ENCODE measurements at regions not wholly inside any gene's neighbourhood (a gene's known extent, or its start where the extent isn't known, plus 50 kb on each side); places are given as distances from the start of the nearest gene placed in this dataset.

DNA sequence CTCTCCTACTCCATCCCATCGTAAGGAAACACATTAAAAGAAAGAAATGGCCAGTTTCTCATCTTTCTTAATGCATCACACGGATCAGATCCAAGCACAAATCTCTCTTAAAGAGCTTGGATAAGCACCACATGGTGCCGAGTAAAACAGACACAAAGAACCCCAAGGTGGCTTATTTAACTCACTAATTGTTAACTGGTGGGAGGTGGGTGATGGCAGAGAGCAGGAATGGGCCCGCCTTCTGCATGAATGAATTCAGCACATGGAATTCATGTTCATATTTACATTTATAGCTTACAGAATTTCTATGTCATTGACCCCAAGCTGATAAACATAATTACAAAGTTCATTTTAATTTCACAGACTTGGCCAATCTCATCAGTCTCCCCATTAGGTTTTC, 89.9 kb downstream of the MZT1 start:
- TF ChIP-seq EZH2 (IDR thresholded peaks at IDR 0.05) (no peak), EZH2phosphoT487 (IDR thresholded peaks at IDR 0.05) (no peak)
- TF ChIP-seq, protein P1, sequence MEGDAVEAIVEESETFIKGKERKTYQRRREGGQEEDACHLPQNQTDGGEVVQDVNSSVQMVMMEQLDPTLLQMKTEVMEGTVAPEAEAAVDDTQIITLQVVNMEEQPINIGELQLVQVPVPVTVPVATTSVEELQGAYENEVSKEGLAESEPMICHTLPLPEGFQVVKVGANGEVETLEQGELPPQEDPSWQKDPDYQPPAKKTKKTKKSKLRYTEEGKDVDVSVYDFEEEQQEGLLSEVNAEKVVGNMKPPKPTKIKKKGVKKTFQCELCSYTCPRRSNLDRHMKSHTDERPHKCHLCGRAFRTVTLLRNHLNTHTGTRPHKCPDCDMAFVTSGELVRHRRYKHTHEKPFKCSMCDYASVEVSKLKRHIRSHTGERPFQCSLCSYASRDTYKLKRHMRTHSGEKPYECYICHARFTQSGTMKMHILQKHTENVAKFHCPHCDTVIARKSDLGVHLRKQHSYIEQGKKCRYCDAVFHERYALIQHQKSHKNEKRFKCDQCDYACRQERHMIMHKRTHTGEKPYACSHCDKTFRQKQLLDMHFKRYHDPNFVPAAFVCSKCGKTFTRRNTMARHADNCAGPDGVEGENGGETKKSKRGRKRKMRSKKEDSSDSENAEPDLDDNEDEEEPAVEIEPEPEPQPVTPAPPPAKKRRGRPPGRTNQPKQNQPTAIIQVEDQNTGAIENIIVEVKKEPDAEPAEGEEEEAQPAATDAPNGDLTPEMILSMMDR (IDR thresholded peaks at IDR 0.05) = no peak
